Neural cell (in vitro differentiated cells): ENCODE measurements at regions not wholly inside any gene's neighbourhood (a gene's known extent, or its start where the extent isn't known, plus 50 kb on each side); places are given as distances from the start of the nearest gene placed in this dataset.

Source experiments
- H2AFZ ChIP-seq: fragments of 200-600, 300-800 bp; sonication (generic), shearing (Covaris generic); 2 replicates; pipeline ENCODE4 v1.6.0; 2014; ENCODE audit warnings: low read depth, mild to moderate bottlenecking, antibody characterized with exemption, low read length, moderate library complexity
- H3F3A ChIP-seq: fragments of 200-600 bp; shearing (Covaris generic); 2 replicates; pipeline ENCODE4 v1.6.1; 2016; ENCODE audit warnings: mild to moderate bottlenecking, moderate library complexity, mixed read lengths, antibody characterized with exemption, low read length; ENCODE audit not compliant: insufficient read depth, poor library complexity, severe bottlenecking
- H3K27ac ChIP-seq: fragments of 200-600, 300-800 bp; sonication (generic), shearing (Covaris generic); 2 replicates; pipeline ENCODE4 v1.5.1; 2014; ENCODE audit warnings: mild to moderate bottlenecking, low read length, moderate library complexity
- H3K27me3 ChIP-seq: fragments of 300-800, 200-600 bp; sonication (generic), shearing (Covaris generic); 2 replicates; pipeline ENCODE4 v1.6.0; 2014; ENCODE audit warnings: mild to moderate bottlenecking, low read depth, low read length, moderate library complexity; ENCODE audit not compliant: insufficient read depth
- H3K36me3 ChIP-seq: fragments of 300-800, 200-600 bp; sonication (generic), shearing (Covaris generic); 2 replicates; pipeline ENCODE4 v1.5.1; 2014; ENCODE audit warnings: mild to moderate bottlenecking, antibody characterized with exemption, low read length, moderate library complexity; ENCODE audit not compliant: insufficient read depth
- H3K4me2 ChIP-seq: fragments of 300-800, 200-600 bp; sonication (generic), shearing (Covaris generic); 2 replicates; pipeline ENCODE4 v1.6.0; 2014; ENCODE audit warnings: mild to moderate bottlenecking, low read length
- H3K4me3 ChIP-seq: fragments of 300-800, 200-600 bp; sonication (generic), shearing (Covaris generic); 2 replicates; pipeline ENCODE4 v1.5.1; 2014; ENCODE audit warnings: mild to moderate bottlenecking, low read length, moderate library complexity
- H3K79me2 ChIP-seq: fragments of 200-600 bp; shearing (Covaris generic); replicated peaks from 2 replicates; pipeline ENCODE4 v1.6.0; 2014; ENCODE audit warnings: mild to moderate bottlenecking, low read length, moderate library complexity; ENCODE audit not compliant: insufficient read depth
- H3K9ac ChIP-seq: fragments of 300-800, 200-600 bp; sonication (generic), shearing (Covaris generic); 2 replicates; pipeline ENCODE4 v1.6.1; 2016; ENCODE audit warnings: mild to moderate bottlenecking, low read length, mixed read lengths
- H3K9me2 ChIP-seq: fragments of 200-600 bp; shearing (Covaris generic); 2 replicates; pipeline ENCODE4 v1.6.1; 2016; ENCODE audit warnings: mild to moderate bottlenecking, low read length, mixed read lengths; ENCODE audit not compliant: insufficient read depth
- H3K9me3 ChIP-seq: fragments of 200-600, 300-800 bp; sonication (generic), shearing (Covaris generic); 2 replicates; pipeline ENCODE4 v1.6.1; 2016; ENCODE audit warnings: mild to moderate bottlenecking, mixed run types, low read length, moderate library complexity, mixed read lengths
- H4K20me1 ChIP-seq: fragments of 200-600 bp; shearing (Covaris generic); 2 replicates; pipeline ENCODE4 v1.6.1; 2016; ENCODE audit warnings: mild to moderate bottlenecking, mixed run types; ENCODE audit not compliant: insufficient read depth
- EP300 ChIP-seq: fragments of 450-650 bp; conservative IDR thresholded peaks from 2 replicates; pipeline ENCODE4 v1.6.1; 2014; ENCODE audit warnings: antibody characterized with exemption, mild to moderate bottlenecking, moderate library complexity; ENCODE audit not compliant: poor library complexity, severe bottlenecking
- EZH2 ChIP-seq: fragments of 200-600, 300-800 bp; shearing (Covaris generic), sonication (generic); IDR thresholded peaks from 2 replicates; pipeline ENCODE4 v1.6.1; 2014; ENCODE audit warnings: antibody characterized with exemption, low read length, borderline replicate concordance, mild to moderate bottlenecking; ENCODE audit not compliant: insufficient read depth, poor library complexity, severe bottlenecking
- MXI1 ChIP-seq: fragments of 450-650 bp; conservative IDR thresholded peaks from 2 replicates; pipeline ENCODE4 v1.6.1; 2014; ENCODE audit warnings: antibody characterized with exemption, mild to moderate bottlenecking; ENCODE audit not compliant: poor library complexity, severe bottlenecking
- POLR2AphosphoS5 ChIP-seq: IDR thresholded peaks from 2 replicates; pipeline ENCODE4 v1.6.1; 2012
- RAD21 ChIP-seq: fragments of 450-650 bp; conservative IDR thresholded peaks from 2 replicates; pipeline ENCODE4 v1.6.1; 2014; ENCODE audit warnings: antibody characterized with exemption, mild to moderate bottlenecking, moderate library complexity
- SMC3 ChIP-seq: fragments of 450-650 bp; conservative IDR thresholded peaks from 2 replicates; pipeline ENCODE4 v1.6.1; 2014; ENCODE audit warnings: antibody characterized with exemption, mild to moderate bottlenecking, moderate library complexity; ENCODE audit not compliant: poor library complexity
- TAF1 ChIP-seq: IDR thresholded peaks from 2 replicates; pipeline ENCODE4 v1.6.1; 2012; ENCODE audit warnings: low read depth
- TF ChIP-seq, protein P1 (sequence below): IDR thresholded peaks from 2 replicates; pipeline ENCODE4 v1.6.1; 2012; ENCODE audit warnings: borderline replicate concordance
- TF ChIP-seq, protein P2 (sequence below): fragments of 450-650 bp; IDR thresholded peaks from 2 replicates; pipeline ENCODE4 v1.5.1; 2014; ENCODE audit warnings: antibody characterized with exemption, mild to moderate bottlenecking, moderate library complexity; ENCODE audit not compliant: poor library complexity, severe bottlenecking

DNA sequence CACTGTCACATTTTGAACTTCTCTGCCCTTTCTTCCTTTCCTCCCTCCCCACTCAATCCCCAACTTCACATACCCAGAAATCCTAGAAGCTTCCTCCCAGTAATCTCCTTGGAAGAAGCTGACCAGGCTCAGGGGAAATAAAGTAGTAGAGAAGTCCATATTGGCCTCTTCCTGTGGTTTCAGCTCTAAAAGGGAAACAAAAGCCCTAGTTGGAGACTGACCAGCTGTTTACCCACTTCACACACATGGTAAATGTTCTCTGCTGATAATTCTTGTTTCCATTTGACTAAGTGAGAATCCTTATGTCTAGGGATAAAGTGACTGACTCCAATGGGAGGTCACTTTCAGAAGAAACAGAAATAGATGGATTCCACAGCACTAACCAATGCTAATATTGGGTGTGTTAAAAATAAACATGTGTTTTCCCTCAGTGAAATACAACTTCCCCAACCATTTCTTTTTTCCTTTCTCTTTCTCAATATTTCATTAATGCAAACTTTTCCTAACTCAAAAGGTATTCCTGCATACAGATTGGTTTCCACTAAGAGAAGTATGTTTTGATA is 178.9 kb upstream of the DPT start:
- Histone ChIP-seq H3K27me3 (no peaks in the 10 kb centered on the region), H3K9me3 (no peaks in the 10 kb centered on the region), H3K4me2 (no peak overlapping the region), H4K20me1 (no peaks in the 10 kb centered on the region), H3K4me3 (no peak overlapping the region), H3K36me3 (no peaks in the 10 kb centered on the region), H3F3A (no peaks in the 10 kb centered on the region), H3K27ac (no peak overlapping the region), H3K9ac (no peak overlapping the region), H3K9me2 (no peaks in the 10 kb centered on the region), H2AFZ (no peak overlapping the region), H3K79me2 (no peaks in the 10 kb centered on the region)
- TF ChIP-seq, protein P1, sequence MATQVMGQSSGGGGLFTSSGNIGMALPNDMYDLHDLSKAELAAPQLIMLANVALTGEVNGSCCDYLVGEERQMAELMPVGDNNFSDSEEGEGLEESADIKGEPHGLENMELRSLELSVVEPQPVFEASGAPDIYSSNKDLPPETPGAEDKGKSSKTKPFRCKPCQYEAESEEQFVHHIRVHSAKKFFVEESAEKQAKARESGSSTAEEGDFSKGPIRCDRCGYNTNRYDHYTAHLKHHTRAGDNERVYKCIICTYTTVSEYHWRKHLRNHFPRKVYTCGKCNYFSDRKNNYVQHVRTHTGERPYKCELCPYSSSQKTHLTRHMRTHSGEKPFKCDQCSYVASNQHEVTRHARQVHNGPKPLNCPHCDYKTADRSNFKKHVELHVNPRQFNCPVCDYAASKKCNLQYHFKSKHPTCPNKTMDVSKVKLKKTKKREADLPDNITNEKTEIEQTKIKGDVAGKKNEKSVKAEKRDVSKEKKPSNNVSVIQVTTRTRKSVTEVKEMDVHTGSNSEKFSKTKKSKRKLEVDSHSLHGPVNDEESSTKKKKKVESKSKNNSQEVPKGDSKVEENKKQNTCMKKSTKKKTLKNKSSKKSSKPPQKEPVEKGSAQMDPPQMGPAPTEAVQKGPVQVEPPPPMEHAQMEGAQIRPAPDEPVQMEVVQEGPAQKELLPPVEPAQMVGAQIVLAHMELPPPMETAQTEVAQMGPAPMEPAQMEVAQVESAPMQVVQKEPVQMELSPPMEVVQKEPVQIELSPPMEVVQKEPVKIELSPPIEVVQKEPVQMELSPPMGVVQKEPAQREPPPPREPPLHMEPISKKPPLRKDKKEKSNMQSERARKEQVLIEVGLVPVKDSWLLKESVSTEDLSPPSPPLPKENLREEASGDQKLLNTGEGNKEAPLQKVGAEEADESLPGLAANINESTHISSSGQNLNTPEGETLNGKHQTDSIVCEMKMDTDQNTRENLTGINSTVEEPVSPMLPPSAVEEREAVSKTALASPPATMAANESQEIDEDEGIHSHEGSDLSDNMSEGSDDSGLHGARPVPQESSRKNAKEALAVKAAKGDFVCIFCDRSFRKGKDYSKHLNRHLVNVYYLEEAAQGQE: no peak
- TF ChIP-seq, protein P2, sequence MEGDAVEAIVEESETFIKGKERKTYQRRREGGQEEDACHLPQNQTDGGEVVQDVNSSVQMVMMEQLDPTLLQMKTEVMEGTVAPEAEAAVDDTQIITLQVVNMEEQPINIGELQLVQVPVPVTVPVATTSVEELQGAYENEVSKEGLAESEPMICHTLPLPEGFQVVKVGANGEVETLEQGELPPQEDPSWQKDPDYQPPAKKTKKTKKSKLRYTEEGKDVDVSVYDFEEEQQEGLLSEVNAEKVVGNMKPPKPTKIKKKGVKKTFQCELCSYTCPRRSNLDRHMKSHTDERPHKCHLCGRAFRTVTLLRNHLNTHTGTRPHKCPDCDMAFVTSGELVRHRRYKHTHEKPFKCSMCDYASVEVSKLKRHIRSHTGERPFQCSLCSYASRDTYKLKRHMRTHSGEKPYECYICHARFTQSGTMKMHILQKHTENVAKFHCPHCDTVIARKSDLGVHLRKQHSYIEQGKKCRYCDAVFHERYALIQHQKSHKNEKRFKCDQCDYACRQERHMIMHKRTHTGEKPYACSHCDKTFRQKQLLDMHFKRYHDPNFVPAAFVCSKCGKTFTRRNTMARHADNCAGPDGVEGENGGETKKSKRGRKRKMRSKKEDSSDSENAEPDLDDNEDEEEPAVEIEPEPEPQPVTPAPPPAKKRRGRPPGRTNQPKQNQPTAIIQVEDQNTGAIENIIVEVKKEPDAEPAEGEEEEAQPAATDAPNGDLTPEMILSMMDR: no peak
- TF ChIP-seq EP300 (no peak), MXI1 (no peak), EZH2 (no peak), RAD21 (no peak), TAF1 (no peak), SMC3 (no peak), POLR2AphosphoS5 (no peak)

DNA sequence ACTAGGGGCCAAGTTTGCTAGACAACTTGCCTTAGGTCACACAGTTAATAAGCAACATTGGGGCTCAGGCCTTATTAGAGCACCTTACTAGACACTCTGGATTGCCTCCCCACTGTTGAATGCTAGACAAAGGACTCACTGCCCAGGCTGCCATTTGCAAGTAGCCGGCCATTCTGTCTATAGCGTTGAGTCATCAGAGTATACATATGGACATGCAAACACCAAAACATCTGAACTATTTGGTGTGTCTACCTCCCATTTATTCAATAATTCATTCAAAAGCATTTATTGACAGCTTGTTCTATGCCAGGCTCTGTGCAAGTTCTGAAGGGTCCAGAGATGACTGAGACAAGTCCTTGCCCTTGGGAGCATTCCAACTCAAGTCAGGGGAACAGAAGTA is 181.4 kb upstream of the DPT start:
- Histone ChIP-seq H3K9me3 (no peaks in the 10 kb centered on the region), H4K20me1 (no peaks in the 10 kb centered on the region), H3K27ac (no peak overlapping the region), H3K36me3 (no peaks in the 10 kb centered on the region), H3K9ac (no peak overlapping the region), H3K4me3 (no peak overlapping the region), H3K79me2 (no peaks in the 10 kb centered on the region), H3F3A (no peaks in the 10 kb centered on the region), H2AFZ (no peak overlapping the region), H3K27me3 (no peaks in the 10 kb centered on the region), H3K9me2 (no peaks in the 10 kb centered on the region), H3K4me2 (no peak overlapping the region)
- TF ChIP-seq POLR2AphosphoS5 (no peak), SMC3 (no peak), MXI1 (no peak), EP300 (no peak), EZH2 (no peak), RAD21 (no peak), TAF1 (no peak)
- TF ChIP-seq, protein P2: no peak
- TF ChIP-seq, protein P1: no peak
